GM21367 (cell line): ENCODE measurements at regions not wholly inside any gene's neighbourhood (a gene's known extent, or its start where the extent isn't known, plus 50 kb on each side); places are given as distances from the start of the nearest gene placed in this dataset.

Experiments
- ATAC-seq: cut with Tn5 transposase; IDR thresholded peaks from one replicate; pipeline ENCODE4 v1.9.1; 2021; ENCODE audit not compliant: unreplicated experiment

- ATAC-seq: no peak
Measured at GRCh38 chr15:98513428-98513986, 134.8 kb upstream of the IGF1R start.

- ATAC-seq: no peak
Measured at GRCh38 chr15:98514034-98514622, 134.2 kb upstream of the IGF1R start.

GRCh38 chr15:98518823-98519561 is 129.3 kb upstream of the IGF1R start:
- ATAC-seq: peak; percentile 91

GRCh38 chr15:98519767-98520550 is 128.4 kb upstream of the IGF1R start:
- no peak for ATAC-seq

- ATAC-seq: no peak
Measured at GRCh38 chr15:98522127-98522526, 126.2 kb upstream of the IGF1R start.

- ATAC-seq: no peak
Measured at GRCh38 chr15:98523912-98524662, 124.3 kb upstream of the IGF1R start.

- ATAC-seq: no peak
Measured at GRCh38 chr15:98524838-98525660, 123.3 kb upstream of the IGF1R start.

- no peak for ATAC-seq
Measured at GRCh38 chr15:98525661-98526001, 122.7 kb upstream of the IGF1R start.

GRCh38 chr15:98526094-98526493 is 122.2 kb upstream of the IGF1R start:
- no peak for ATAC-seq

GRCh38 chr15:98528046-98528725 is 120.2 kb upstream of the IGF1R start:
- ATAC-seq: no peak

GRCh38 chr15:98529205-98530145 is 118.9 kb upstream of the IGF1R start:
- ATAC-seq: no peak

- ATAC-seq: peak; percentile 71
Measured at GRCh38 chr15:98530570-98530969, 117.8 kb upstream of the IGF1R start.

GRCh38 chr15:98532063-98532462 is 116.3 kb upstream of the IGF1R start:
- no peak for ATAC-seq

GRCh38 chr15:98536976-98537375 is 111.4 kb upstream of the IGF1R start:
- no peak for ATAC-seq

GRCh38 chr15:98537516-98538060 is 110.8 kb upstream of the IGF1R start:
- ATAC-seq: no peak

- ATAC-seq: no peak
Measured at GRCh38 chr15:98541519-98541918, 106.8 kb upstream of the IGF1R start.

GRCh38 chr15:98543237-98543636 is 105.1 kb upstream of the IGF1R start:
- no peak for ATAC-seq

GRCh38 chr15:98546329-98546728 is 102.0 kb upstream of the IGF1R start:
- ATAC-seq: no peak
